ENCODE measurements at regions not wholly inside any gene's neighbourhood (a gene's known extent, or its start where the extent isn't known, plus 50 kb on each side); places are given as distances from the start of the nearest gene placed in this dataset.
"Not testable (repeated sequence)": the region's sequence is repeated elsewhere in the genome, so short reads cannot be mapped to it uniquely, and the experiment has no call there.

DNA sequence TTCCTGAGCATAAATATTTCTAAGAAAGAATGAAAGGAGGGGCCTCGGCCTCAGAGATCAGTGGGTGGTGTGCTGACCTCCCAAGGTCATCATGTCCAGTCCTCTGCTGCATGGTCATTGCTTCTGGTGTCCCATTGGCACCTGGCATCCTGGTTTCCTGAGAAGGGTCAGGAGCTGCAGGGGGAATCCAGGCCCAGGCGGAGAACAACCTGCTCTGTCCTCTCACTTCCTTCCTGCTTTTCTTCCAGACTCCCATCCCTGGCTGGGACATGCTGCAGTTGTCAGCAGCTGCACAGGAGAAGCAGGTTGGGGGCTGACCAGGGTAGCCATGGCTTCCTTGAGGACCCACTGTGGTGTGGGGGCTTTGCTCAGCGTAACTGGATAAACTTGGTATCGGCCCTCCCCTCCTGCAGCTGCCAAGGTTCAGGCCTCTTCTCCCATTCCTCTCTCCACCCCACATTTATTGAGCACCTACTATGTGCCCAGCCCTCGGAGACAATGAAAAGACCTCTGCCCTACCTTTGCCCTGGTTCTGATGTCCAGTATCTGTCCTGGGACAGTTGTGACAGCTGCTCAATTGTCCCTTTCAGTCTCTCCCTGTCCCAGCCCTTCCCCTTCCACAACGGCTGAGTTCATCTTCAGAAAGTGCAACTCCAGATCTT is 155.2 kb downstream of the CEBPB start:
- DNase-seq = no peak

DNA sequence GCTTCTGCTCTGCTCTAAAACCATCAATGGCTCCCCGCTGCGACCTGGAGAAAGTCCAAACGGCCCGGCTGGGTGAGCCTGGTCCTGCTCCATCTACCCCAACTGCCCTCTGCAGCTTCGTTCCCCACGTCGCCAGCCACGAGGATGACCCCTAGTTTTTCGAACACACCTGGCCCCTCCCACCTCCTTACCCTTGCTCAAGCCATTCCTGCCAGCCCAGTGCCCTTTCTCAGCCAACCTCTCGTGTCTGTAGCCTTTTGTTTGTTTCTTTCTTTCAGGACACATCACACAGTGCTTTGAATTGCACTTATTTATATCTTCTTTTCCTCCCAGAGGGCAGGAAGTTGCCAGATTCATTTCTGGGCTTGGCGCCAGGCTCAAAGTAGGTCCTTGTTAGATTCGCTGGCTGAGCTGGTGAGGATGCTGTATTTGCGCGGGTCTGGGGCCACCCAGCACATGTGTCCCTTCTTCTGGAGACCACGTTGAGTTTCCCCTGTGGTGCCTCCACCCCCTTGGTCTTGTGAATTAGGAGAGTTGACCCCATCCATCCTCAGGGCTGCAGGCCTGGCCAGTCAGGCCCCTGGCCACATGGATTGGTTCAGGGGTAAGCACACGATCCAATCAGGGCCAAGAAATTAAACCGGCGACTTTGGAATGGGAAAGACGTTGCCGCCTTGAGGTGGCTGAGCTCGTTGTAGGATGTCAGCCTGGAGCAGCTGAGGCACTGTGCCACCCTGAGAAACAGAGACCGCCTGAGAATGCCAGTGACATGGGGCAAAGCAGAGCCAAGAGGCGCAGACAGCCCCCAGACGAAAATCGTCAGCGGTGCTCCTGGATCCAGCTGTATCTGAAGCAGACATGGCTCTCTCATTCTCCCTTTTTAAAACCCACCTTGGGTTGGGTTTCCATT is 156.0 kb downstream of the CEBPB start:
- peak; percentile 4 for DNase-seq

DNA sequence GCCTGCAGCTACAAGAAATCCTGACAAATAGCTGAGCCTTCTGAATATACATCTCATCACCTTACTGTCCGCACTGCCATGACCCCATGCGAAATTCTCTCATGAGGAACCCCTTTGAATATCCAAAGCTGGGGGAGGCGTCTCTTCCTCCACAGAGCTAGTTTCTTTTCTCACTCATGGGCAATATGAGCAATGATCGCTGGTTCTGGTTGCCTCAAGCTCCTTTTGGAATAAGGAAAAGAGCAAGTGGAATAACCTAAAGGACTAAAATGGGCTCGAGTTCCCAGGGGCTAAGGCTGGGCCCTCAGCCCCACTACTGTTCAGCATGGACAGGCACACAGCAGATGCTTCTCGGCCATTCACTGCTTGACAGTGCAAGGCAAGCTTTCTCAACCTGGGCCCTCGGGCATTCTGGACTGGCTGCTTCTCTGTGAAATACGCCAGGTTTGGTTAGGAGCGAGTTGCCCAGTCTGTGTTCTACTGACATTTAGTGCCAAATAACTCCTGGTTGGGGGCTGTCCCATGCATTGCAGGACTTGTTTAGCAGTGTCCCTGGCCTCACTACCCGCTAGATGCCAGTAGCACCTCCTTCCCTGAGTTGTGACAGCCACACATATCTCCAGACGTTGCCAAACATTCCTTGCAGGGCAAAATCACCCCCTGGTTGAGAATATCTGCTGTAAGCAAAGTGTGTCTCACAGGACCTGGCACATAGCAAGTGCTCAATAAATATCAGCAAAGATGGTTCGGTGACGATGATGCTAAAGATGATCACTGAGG is 156.8 kb downstream of the CEBPB start:
- no peak for DNase-seq

DNA sequence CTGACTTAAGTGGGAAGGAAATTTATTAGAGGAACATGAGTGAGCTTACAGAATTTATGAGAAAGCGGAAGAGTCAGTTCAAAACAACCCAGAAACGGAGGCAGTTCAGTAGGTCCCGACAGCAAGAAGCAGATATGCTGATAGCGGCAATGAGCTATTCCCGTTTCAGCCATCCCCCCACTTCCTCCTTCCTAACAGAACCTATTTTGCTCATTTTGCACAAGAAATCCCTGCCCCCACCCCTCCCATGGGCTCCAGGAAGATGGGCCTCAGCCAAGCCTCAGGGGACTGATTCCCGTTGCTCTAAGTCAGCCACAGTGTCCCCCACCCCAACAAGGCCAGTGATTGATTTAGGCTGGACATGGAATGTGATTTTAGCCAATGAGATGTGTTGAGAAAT is 157.5 kb downstream of the CEBPB start:
- DNase-seq = no peak

DNA sequence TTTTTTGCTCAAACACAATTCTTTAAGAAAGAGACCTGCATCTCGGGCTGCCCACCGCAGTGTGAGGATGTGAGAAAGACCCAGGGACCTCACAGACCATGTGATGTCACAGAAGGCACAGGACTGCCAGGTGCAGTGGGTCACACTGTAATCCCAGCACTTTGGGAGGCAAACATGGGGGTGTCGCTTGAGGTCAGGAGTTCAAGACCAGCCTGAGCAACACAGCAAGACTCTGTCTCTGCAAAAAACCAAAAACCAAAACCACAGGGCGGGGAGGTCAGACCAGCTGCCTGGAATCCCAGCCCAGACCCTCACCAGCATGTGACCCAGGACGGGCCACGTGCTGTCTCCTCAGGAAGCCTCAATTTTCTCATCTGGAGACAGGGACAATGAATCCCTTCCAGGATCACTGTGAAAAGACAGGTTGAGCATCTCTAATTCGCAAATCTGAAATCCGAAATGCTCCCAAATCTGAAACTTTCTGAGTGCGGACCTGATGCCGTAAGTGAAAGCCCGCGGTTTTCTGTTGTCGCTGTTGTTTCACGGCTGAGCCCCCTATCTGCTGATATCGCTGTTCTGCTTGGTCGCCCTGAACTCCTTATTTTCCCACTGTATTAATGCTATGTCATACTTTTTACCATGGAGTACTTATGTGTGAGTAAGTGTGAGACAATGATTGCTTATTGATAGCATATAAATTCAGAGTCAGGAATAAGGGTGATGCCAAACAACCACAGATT is 159.5 kb upstream of the PTPN1 start:
- DNase-seq = no peak

DNA sequence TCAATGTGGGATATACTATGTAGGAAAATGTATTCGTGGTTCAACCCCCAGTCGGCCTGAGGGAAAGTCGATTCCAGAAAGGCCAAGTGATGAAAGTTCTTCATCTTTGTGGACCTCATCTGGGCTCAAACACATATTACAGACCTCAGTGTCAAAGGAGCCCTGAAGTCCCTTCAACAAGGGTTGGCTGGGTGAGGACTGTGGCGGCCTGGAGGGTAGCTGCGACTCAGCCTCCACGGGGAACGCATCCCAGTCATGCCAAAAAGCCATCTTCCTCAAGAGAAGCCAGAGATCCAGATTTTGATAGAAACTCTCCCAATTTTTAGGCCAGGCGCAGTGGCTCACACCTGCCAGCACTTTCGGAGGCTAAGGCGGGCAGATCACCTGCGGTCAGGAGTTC is 158.6 kb upstream of the PTPN1 start:
- DNase-seq = no peak

DNA sequence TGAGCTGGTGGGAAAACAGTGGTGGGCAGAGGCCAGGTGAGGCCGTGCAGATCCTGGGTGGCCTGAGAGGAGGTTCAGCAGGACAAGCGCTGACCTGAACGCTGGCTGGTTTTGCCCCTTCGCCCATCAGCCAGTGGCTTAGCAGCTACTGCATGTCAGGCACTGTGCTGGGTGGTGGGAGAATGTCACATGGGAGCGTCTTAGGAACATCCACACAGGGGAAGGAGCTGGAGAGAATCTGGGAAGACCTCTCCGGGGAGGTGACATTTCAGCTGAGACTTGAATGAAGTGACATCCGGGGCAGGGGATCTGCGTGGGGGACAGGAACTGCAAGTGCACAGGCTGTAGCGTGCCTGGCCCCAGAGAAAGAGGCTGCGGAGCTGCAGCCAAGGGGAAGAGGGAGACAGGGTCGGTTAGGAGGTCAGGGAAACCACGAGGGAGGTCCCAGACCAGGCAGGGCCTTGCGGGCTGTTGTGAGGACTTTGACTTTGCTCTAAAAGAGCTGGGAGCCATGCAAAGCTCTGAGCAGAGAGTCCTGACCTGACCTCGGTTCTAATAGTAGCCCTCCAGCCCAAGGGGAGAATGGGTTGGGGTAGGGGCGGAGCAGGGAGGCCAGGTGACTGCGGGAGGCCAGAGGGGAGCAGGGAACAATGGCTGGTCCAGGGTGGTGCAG is 156.8 kb upstream of the PTPN1 start:
- no peak for DNase-seq

DNA sequence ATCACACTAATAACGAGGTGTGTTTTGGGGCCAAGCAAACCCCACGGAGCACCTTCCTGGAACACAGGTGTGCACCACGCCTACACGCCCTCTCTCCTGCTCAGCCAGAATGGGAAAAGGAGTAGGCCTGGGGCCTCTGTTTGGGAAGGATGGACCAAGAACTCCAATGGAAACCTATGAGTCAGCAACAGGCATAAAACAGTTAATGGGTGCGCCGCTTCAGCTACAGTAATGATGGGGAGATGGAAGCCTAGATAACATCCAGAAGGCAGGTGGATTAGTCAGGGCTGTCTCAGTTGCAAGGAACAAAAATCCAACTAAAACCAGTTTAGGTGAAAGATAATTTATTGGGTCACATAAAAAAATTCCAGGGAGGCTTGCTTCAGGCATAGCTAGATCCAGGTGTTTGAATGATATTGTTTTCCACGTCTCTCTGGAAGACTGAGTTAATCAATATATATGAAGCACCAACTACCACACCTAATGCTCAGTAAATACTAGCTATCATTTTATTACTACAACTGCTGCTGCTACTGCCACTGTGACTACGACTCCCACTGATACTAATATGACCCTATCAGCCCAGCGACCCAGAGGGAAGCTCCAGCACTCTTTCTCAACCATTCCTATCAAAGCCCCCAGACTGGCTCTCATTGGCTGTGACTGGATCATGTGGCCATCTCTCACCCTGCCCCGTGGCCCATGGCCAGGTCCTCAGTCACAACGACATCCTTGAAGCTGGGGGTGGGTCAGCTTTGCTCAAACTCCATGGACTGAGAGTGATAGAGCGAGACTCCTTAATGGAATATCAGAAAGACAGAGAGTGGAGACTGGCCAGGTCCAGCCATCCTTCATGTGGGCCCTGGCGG is 155.2 kb upstream of the PTPN1 start:
- no peak for DNase-seq

DNA sequence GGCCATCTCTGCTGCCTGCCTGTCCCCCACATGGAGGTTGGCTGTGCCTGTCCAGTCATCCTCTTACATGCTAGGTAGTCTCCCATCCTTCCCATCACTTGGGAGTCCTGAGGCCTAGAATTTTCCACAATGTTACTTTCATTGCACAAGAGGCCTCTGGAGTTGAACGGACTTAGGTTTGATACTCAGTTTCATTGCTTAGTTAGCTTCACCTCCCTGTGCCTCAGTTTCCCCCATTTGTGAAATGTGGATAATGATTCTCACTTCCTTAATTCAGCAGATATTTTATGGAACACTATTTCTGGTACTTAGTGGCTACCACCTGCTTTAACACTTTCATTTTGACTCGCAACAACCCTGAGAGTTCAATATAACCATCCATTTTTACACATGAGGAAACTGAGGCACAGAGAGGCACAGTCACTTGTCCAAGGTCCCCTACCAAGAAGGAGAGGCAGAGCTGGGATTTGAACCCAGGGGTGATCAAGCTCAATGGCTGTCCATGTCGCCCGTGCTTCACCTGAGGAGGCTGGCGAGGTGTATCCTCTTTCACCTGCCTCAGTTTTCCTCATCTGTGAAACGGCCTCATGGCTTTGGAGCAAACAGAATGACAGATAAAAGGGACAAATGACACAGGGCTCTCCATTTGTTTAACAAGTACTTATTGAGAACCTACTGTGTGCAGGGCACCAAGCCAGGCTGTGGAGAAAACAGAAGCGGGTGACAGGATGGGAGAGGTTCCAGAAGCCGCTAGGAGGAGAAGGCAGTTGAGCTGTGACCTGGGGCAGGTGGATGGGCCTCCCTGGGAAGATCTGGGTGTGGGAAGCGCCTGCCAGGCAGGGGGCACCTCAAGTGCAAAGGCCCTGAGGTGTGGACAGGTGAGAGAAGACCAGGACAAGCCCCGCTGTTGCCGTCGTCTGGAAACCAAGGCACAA is 154.3 kb upstream of the PTPN1 start:
- DNase-seq = no peak

DNA sequence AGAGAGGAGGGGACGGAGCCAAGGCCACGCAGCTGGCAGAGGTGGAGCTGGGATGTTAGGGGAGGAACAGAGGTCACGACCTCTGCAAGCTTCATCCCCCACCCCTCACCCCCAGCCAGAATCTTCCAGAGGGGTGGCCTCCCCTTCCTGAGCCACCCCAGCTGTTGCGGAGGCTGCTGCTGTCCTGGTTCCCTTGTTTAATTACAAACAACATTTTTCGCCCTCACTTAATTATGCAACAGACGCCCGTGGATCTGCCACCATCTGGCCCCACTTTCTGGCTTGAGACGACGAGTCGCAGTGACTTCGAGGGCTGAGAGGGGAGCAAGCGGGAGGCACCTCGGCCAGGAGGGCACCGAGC is 153.7 kb upstream of the PTPN1 start:
- DNase-seq = no peak

DNA sequence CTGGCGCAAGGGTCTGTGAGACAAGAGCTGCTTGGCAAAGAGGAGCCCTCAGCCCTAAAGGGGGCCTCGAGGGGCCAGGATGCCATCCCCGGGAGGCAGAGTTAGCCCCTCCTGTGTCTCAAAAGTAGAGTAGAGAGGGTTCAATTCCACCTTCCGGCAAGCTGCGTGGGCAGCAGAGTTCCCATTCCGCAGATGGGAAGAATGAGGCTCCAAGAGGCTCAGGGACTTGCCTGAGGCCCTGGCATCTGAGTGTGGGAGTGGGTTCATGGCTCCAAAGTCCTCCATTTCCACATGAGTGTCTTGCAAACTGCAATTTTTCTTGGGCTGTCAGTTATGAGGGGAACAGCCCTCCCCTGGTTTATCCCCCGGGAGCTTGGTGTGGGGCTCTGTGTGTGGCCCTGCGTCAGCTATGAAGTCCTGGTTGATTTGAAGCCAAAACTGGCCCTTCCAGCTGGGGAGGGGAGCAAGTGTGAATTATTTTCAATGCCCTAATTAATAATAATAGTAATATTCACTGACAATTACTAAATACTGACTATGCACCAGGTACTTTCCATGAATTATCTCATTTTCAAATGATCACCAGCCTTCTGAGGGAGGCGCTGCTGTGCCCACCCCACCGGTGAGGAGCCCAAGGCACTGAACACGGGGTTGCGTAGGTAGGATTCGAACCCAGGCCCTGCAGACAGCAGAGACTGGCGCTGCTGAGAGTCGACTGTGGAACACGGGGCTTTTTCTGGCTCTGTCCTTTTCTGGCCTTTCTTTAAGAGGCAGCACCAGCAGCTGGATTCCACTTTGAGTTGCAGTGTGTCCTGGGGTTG is 153.0 kb upstream of the PTPN1 start:
- DNase-seq = no peak

DNA sequence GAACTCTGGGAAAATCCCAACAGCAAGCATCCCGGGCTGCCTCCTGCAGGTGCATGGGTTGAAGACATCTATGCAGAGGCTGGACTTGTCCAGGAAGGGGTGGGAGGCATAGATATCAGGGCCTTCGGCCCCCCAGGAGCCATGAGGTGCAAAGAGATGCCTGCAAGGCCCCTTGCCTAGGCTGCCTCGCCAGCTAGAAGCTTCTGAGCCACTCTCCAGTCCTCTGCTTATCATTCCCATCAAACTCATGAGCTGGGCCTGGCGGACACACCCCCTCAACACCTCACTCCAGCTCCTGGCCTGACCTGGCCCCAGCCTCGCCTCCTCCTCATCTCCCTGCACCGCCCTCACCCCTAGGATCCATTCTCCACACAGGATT is 152.4 kb upstream of the PTPN1 start:
- DNase-seq = no peak

DNA sequence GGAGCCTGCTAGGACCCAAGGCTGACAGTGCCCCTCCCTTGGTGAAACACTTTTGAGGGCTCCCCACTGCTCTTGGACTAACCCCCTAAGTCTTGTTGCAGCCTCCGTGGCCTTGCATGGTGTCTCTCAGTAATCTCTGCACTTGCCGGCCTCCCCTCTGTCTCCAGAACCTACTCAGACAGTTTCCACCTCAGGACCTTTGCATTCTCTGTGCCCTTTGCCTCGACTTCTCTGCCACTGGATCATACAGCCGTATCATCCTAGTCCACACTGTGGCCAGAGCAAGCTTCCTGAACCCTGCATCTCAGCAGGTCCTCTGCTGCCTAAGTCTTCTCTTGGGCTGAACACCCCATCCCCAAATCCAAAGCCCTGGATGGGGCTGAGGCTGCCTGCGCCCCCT is 152.0 kb upstream of the PTPN1 start:
- no peak for DNase-seq

DNA sequence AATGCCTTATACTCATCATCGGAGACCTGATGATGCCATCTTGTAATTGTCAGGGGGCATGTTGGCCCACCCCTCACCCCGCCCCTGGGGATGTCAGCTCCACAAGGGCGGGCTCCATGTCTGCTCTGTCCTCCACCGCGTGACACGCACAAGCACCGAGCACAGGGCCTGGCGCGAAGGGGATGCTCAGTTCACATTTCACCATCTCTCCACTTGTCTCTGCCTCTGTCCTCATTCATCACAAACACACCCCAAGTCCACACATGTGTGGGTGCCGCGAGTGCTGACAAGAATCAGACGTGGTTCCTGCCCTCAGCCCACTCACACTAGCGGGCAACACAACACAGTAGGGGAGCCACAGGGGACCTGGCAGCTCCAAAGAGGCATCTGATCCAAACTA is 151.2 kb upstream of the PTPN1 start:
- no peak for DNase-seq

DNA sequence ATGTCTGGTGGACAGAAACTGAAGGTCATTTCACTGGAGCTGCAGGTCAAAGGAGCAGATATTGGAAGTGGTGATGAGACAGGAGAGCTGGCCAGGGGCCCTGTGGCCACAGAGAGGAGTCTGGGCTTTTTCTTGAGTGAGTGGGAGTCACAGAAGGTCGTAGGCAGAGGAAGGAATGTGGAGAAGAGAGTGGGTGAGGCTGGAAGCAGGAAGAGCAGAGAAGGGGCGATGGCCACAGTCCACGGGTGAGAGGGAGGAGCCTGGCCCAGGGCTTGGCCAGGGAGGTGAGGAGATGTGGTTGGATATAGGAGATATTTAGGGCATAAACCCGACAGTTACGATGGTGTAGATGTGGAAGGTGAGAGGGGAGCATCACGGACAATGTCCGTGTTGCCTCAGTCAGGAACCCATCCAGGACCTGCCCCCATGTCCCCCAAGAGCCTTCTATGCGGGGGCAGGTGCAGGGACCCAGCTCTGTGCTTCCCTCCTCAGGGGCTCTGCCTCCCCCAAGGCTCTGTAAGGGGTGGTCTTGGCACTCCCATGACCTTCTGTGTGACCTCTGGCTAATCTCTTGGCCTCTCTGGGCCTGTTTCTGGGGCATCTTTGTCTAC is 150.5 kb upstream of the PTPN1 start:
- no peak for DNase-seq

DNA sequence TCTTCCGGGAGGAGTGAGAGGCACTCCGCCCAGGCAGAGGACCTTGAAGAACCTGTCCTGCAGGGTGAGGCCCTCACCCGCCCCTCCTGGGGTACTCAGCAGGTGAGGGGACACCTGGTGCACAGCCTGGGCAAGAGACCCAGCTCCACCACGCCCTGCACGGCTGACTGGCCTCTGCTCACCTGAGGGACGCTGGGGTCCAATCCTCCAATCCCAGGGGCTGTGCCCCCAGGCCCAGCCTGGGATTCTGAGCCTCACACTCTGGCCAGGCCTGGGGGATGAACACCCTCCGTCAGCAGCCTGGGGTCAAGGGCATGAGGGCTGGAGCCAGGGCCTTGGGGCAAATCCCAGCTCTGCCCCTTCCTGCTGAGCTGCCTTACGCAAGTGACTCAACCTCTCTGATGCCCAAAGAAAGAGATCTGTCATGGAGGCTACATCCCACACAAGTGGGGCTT is 149.9 kb upstream of the PTPN1 start:
- DNase-seq = no peak

DNA sequence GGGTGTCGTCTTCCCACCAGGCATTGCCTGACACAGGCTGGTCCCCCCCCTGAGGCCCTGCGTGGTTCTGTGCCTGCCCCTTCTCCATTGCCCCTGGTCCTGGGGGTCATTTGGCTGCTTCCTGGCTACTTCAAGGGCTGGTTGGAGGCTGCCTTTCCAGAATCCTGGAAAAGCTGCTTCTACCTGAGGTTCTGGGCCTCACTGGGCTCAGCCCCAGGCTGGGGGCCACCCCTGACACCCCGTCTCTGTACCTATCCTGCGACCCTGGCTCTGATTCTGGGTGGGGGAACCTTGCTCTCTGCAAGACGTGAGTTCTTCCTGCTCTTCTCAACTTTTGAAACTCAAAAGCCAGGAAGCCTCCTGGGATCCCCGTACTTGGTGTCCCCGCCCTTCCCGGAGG is 149.3 kb upstream of the PTPN1 start:
- DNase-seq = no peak

DNA sequence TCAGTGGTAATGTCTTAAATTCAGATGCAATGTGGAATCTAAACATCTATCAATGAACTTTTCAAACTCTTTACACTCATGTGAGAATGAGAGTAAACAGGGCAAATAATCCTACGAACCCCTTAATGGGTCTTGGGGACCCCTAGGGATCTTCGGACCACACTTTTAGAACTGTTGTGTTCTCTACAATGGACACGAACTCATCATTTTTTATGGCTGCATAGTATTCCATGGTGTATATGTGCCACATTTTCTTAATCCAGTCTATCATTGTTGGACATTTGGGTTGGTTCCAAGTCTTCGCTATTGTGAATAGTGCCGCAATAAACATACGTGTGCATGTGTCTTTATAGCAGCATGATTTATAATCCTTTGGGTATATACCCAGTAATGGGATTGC is 148.0 kb upstream of the PTPN1 start:
- not testable (repeated sequence) for DNase-seq

DNA sequence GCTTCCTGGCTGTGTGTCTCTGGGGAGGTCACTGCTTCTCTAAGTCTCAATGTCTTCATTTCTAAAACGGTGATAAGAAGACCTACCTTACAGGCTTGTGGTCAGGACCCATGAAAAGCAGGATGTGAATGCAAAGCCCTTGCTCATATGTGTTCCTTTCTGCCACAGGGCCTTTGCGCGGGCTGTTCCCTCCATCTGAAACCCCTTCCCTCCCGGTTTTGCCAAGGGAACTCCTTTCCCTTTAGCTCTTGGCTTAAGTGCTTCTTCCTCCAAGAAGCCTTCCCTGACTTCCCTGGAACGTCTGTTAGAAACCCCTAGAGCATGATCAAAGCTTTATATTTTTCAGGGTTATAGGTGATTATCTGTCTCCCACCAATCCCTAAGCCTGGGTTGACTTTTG is 147.2 kb upstream of the PTPN1 start:
- DNase-seq = no peak

Measured in NCI-H2081 treated with DMSO at 0.1 percent for 48 hours (cell line).